Ishikawa (cell line): ENCODE measurements at regions not wholly inside any gene's neighbourhood (a gene's known extent, or its start where the extent isn't known, plus 50 kb on each side); places are given as distances from the start of the nearest gene placed in this dataset.

Experiments used
- CEBPB ChIP-seq: IDR thresholded peaks from 2 replicates; pipeline ENCODE4 v1.6.1; 2012
- CREB1 ChIP-seq: IDR thresholded peaks from 2 replicates; pipeline ENCODE4 v1.6.1; 2012; ENCODE audit warnings: low read depth
- EGR1 ChIP-seq: IDR thresholded peaks from 2 replicates; pipeline ENCODE4 v1.6.1; 2012
- EP300 ChIP-seq: IDR thresholded peaks from 2 replicates; pipeline ENCODE4 v1.6.1; 2012; ENCODE audit warnings: borderline replicate concordance
- FOXM1 ChIP-seq: IDR thresholded peaks from 2 replicates; pipeline ENCODE4 v1.6.1; 2012; ENCODE audit warnings: low read depth, borderline replicate concordance
- NFIC ChIP-seq: IDR thresholded peaks from 2 replicates; pipeline ENCODE4 v1.6.1; 2012
- RAD21 ChIP-seq: IDR thresholded peaks from 2 replicates; pipeline ENCODE4 v1.6.1; 2012; ENCODE audit warnings: low read depth
- TAF1 ChIP-seq: IDR thresholded peaks from 2 replicates; pipeline ENCODE4 v1.6.1; 2012; ENCODE audit warnings: low read depth, mild to moderate bottlenecking
- TCF12 ChIP-seq: IDR thresholded peaks from 2 replicates; pipeline ENCODE4 v1.6.1; 2012; ENCODE audit warnings: low read depth
- TEAD4 ChIP-seq: IDR thresholded peaks from 2 replicates; pipeline ENCODE4 v1.6.1; 2012
- USF1 ChIP-seq: IDR thresholded peaks from 2 replicates; pipeline ENCODE4 v1.6.1; 2012
- YY1 ChIP-seq: IDR thresholded peaks from 2 replicates; pipeline ENCODE4 v1.6.1; 2012; ENCODE audit warnings: low read depth
- ZBTB7A ChIP-seq: IDR thresholded peaks from 2 replicates; pipeline ENCODE4 v1.6.1; 2012; ENCODE audit warnings: low read depth
- TF ChIP-seq, protein P1 (sequence below): IDR thresholded peaks from 2 replicates; pipeline ENCODE4 v1.6.1; 2012
- TF ChIP-seq, protein P2 (sequence below): IDR thresholded peaks from 2 replicates; pipeline ENCODE4 v1.6.1; 2012; ENCODE audit warnings: low read depth, mild to moderate bottlenecking

DNA sequence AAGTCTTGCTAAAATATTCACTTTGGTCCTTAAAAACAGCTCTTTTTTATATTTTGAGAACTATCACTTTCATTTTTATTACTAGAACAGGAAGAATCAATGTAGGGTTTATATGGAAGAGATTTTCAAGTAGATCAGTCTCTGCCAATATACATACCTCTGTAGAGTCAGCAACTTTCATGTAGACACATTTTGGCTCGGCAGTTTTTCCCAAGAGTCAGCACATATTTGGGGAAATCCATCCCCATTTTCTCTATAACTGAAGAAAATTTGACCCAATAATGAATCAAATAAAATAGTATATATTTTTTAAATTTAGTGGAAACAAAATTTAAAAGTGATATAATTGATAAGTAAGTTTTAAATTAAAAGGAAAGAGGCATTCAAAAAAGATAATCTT is 329.8 kb upstream of the TFPI start:
- TF ChIP-seq NFIC, result no peak

GRCh38 chr2:187890690-187891089 is 336.5 kb upstream of the TFPI start:
- no peak for TF ChIP-seq EP300
- TF ChIP-seq, protein P1, sequence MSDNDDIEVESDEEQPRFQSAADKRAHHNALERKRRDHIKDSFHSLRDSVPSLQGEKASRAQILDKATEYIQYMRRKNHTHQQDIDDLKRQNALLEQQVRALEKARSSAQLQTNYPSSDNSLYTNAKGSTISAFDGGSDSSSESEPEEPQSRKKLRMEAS, result no peak
- TF ChIP-seq, protein P2, sequence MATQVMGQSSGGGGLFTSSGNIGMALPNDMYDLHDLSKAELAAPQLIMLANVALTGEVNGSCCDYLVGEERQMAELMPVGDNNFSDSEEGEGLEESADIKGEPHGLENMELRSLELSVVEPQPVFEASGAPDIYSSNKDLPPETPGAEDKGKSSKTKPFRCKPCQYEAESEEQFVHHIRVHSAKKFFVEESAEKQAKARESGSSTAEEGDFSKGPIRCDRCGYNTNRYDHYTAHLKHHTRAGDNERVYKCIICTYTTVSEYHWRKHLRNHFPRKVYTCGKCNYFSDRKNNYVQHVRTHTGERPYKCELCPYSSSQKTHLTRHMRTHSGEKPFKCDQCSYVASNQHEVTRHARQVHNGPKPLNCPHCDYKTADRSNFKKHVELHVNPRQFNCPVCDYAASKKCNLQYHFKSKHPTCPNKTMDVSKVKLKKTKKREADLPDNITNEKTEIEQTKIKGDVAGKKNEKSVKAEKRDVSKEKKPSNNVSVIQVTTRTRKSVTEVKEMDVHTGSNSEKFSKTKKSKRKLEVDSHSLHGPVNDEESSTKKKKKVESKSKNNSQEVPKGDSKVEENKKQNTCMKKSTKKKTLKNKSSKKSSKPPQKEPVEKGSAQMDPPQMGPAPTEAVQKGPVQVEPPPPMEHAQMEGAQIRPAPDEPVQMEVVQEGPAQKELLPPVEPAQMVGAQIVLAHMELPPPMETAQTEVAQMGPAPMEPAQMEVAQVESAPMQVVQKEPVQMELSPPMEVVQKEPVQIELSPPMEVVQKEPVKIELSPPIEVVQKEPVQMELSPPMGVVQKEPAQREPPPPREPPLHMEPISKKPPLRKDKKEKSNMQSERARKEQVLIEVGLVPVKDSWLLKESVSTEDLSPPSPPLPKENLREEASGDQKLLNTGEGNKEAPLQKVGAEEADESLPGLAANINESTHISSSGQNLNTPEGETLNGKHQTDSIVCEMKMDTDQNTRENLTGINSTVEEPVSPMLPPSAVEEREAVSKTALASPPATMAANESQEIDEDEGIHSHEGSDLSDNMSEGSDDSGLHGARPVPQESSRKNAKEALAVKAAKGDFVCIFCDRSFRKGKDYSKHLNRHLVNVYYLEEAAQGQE, result no peak
- TF ChIP-seq TAF1, result no peak
- TF ChIP-seq TCF12, result no peak
- TF ChIP-seq EGR1, result no peak
- TF ChIP-seq ZBTB7A, result no peak
- no peak for TF ChIP-seq TEAD4
- no peak for TF ChIP-seq CREB1
- no peak for TF ChIP-seq FOXM1

DNA sequence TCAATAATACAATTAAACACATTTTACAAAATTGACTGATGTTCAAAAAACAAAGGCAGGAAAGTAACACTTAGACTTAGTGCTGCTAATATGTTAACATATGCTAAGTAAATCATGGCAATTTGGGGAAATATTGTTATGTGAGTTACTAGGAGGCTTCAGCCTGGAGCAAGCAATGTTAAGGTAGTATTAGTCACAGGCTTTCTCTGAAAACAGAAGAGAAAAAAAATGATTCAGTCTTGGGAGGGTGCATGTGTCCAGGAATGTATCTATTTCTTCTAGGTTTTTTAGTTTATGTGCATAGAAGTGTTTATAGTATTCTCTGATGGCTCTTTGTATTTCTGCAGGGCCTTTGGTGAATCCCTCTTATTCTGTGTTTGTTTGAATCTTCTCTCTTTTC is 345.8 kb upstream of the TFPI start:
- TF ChIP-seq EP300 (no peak), TCF12 (no peak), USF1 (no peak), ZBTB7A (no peak), TAF1 (no peak)
- TF ChIP-seq, protein P1, result no peak

- TF ChIP-seq CEBPB, result no peak
- no peak for TF ChIP-seq CREB1
- TF ChIP-seq, protein P2, result no peak
- no peak for TF ChIP-seq EGR1
Measured at GRCh38 chr2:187906021-187906420, 351.8 kb upstream of the TFPI start.

- TF ChIP-seq TAF1 (no peak), EGR1 (no peak), EP300 (no peak), RAD21 (no peak), USF1 (no peak), ZBTB7A (no peak), NFIC (no peak), YY1 (no peak), TCF12 (no peak), TEAD4 (no peak), CREB1 (no peak)
- TF ChIP-seq, protein P2, result no peak
- TF ChIP-seq, protein P1, result no peak
Measured at GRCh38 chr2:187912950-187913349, 358.7 kb upstream of the TFPI start.

GRCh38 chr2:187915810-187916209 is 361.6 kb upstream of the TFPI start:
- TF ChIP-seq, protein P2, result no peak
- no peak for TF ChIP-seq TAF1
